Smooth muscle cell (in vitro differentiated cells): ENCODE measurements at regions not wholly inside any gene's neighbourhood (a gene's known extent, or its start where the extent isn't known, plus 50 kb on each side); places are given as distances from the start of the nearest gene placed in this dataset.

Source experiments
- DNase-seq: peaks from one replicate; lab custom pipeline; 2025; ENCODE audit not compliant: unreplicated experiment; lab: John Stamatoyannopoulos, UW
- H2AFZ ChIP-seq: fragments of 200-600 bp; sonication (generic); 2 replicates; pipeline ENCODE4 v1.6.0; 2016; ENCODE audit warnings: antibody characterized with exemption, low read depth, mild to moderate bottlenecking
- H3F3A ChIP-seq: fragments of 200-600 bp; sonication (generic); 2 replicates; pipeline ENCODE4 v1.6.0; 2017; ENCODE audit warnings: antibody characterized with exemption, low read depth
- H3K27ac ChIP-seq: fragments of 200-600 bp; sonication (generic); 2 replicates; pipeline ENCODE4 v1.5.1; 2016; ENCODE audit warnings: low read depth, mild to moderate bottlenecking
- H3K27me3 ChIP-seq: fragments of 200-600 bp; sonication (generic); 2 replicates; pipeline ENCODE4 v1.6.1; 2016; ENCODE audit warnings: low read depth, mild to moderate bottlenecking
- H3K36me3 ChIP-seq: fragments of 200-600 bp; sonication (generic); 2 replicates; pipeline ENCODE4 v1.5.1; 2016; ENCODE audit warnings: low read depth
- H3K4me1 ChIP-seq: fragments of 200-600 bp; sonication (generic); 2 replicates; pipeline ENCODE4 v1.5.1; 2016; ENCODE audit warnings: low read depth
- H3K4me2 ChIP-seq: fragments of 200-600 bp; sonication (generic); 2 replicates; pipeline ENCODE4 v1.6.0; 2016; ENCODE audit warnings: mild to moderate bottlenecking
- H3K4me3 ChIP-seq: fragments of 200-600 bp; sonication (generic); 2 replicates; pipeline ENCODE4 v1.5.1; 2016; ENCODE audit warnings: mild to moderate bottlenecking
- H3K79me2 ChIP-seq: fragments of 200-600 bp; sonication (generic); 2 replicates; pipeline ENCODE4 v1.6.0; 2016; ENCODE audit warnings: low read depth, mild to moderate bottlenecking
- H3K9ac ChIP-seq: fragments of 200-600 bp; sonication (generic); 2 replicates; pipeline ENCODE4 v1.6.0; 2016; ENCODE audit warnings: low read depth
- H3K9me3 ChIP-seq: fragments of 200-600 bp; sonication (generic); replicated peaks from 2 replicates; pipeline ENCODE4 v1.5.1; 2016; ENCODE audit warnings: low read depth
- H4K20me1 ChIP-seq: fragments of 200-600 bp; sonication (generic); 2 replicates; pipeline ENCODE4 v1.6.0; 2016; ENCODE audit warnings: low read depth
- WGBS: methylation state at CpG from one replicate; pipeline ENCODE4 v1.1.7; 2016; ENCODE audit warnings: low lambda C conversion rate; 5-methylcytosine and 5-hydroxymethylcytosine counted together
- TF ChIP-seq, protein P1 (sequence below): fragments of 200-600 bp; sonication (generic); IDR thresholded peaks from 2 replicates; pipeline ENCODE4 v1.5.1; 2017; ENCODE audit warnings: borderline replicate concordance, mild to moderate bottlenecking, antibody characterized with exemption; ENCODE audit not compliant: insufficient read depth, poor library complexity, severe bottlenecking

DNA sequence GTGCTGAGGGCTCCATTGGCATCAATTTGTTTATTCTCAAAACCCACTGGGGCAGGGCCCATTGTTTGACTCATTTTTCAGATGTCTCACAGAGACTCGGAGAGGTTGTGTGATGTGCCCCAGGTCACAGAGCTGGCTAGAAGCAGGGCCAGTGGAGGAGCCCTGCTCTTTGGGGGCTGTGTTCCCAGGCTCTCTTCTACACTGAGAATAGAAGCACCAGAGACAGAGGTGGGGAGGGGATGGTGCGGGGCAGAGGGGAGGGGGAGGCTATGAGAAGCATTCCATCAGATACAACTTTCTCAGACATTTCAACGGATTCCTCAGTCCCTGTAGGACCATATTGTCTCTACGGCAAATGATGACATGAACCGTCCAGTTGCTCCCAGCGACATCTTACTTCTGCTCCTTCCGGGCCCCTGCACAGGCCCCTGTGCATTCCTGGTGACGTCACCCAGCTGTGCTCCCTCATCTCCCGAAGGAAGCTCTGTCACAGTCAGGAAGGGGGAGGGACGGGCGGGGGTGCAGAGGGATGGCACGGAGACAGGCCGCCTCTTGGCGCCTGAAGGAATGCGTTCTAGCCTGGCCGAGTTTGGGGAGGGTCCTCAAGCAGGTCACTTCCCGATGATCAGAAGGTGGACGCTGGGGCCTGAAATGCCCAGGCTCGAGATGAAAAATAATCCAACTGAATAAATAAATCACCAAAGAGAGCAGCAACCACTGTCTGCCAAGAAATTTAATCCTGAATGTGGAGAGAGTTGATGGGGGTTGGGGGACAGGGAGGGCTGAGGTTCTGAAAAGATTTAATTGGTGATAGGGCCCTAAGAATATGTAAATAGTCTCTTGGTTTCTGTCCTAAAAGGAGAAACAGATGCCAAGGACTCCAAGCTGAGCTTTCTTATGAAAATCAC, 114.1 kb downstream of the NOG start:
- Histone ChIP-seq H3K79me2 (no peaks in the 10 kb centered on the region), H3K9me3 (no peaks in the 10 kb centered on the region), H3K4me2 (peak overlapping the region; percentile 82), H3K36me3 (no peaks in the 10 kb centered on the region), H4K20me1 (no peaks in the 10 kb centered on the region), H3K27ac (peak overlapping the region; percentile 34), H3K4me1 (peaks cover 17% of the 10 kb centered on the region), H3F3A (no peaks in the 10 kb centered on the region), H2AFZ (peak overlapping the region; percentile 21), H3K4me3 (no peak overlapping the region), H3K27me3 (no peaks in the 10 kb centered on the region), H3K9ac (no peak overlapping the region)
- peak; percentile 4 for DNase-seq
- 6% methylated on average over 19 of the region's 19 CpGs for WGBS
- TF ChIP-seq, protein P1, sequence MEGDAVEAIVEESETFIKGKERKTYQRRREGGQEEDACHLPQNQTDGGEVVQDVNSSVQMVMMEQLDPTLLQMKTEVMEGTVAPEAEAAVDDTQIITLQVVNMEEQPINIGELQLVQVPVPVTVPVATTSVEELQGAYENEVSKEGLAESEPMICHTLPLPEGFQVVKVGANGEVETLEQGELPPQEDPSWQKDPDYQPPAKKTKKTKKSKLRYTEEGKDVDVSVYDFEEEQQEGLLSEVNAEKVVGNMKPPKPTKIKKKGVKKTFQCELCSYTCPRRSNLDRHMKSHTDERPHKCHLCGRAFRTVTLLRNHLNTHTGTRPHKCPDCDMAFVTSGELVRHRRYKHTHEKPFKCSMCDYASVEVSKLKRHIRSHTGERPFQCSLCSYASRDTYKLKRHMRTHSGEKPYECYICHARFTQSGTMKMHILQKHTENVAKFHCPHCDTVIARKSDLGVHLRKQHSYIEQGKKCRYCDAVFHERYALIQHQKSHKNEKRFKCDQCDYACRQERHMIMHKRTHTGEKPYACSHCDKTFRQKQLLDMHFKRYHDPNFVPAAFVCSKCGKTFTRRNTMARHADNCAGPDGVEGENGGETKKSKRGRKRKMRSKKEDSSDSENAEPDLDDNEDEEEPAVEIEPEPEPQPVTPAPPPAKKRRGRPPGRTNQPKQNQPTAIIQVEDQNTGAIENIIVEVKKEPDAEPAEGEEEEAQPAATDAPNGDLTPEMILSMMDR, result no peak

DNA sequence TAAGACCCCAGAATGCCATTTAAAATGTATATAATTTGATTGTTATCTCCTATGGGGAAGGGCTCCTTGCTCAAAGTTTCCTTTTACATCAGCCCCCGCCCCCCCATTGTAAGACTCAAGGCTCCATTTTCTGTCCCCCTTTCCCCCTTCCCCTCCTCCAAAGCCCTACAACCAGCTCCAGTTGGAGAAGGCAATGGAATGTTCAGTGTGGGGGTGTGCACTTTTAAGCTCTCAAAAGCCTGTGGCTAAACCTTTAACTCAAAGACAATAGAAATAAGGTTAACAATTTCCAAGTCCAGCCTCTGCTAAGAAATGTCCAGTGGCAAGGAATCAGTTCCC, 114.7 kb downstream of the NOG start:
- H3F3A ChIP-seq, result no peaks in the 10 kb centered on the region
- H3K4me1 ChIP-seq, result peaks cover 17% of the 10 kb centered on the region
- 47% methylated on average over 1 of the region's 1 CpG for WGBS
- H3K9ac ChIP-seq, result no peak overlapping the region
- no peak for DNase-seq
- no peaks in the 10 kb centered on the region for H3K79me2 ChIP-seq
- TF ChIP-seq, protein P1, result no peak
- no peaks in the 10 kb centered on the region for H3K9me3 ChIP-seq
- H2AFZ ChIP-seq, result no peak overlapping the region
- no peak overlapping the region for H3K4me3 ChIP-seq
- no peaks in the 10 kb centered on the region for H3K36me3 ChIP-seq
- no peaks in the 10 kb centered on the region for H3K27me3 ChIP-seq
- H4K20me1 ChIP-seq, result no peaks in the 10 kb centered on the region
- peak overlapping the region; percentile 34 for H3K27ac ChIP-seq
- peak overlapping the region; percentile 82 for H3K4me2 ChIP-seq

DNA sequence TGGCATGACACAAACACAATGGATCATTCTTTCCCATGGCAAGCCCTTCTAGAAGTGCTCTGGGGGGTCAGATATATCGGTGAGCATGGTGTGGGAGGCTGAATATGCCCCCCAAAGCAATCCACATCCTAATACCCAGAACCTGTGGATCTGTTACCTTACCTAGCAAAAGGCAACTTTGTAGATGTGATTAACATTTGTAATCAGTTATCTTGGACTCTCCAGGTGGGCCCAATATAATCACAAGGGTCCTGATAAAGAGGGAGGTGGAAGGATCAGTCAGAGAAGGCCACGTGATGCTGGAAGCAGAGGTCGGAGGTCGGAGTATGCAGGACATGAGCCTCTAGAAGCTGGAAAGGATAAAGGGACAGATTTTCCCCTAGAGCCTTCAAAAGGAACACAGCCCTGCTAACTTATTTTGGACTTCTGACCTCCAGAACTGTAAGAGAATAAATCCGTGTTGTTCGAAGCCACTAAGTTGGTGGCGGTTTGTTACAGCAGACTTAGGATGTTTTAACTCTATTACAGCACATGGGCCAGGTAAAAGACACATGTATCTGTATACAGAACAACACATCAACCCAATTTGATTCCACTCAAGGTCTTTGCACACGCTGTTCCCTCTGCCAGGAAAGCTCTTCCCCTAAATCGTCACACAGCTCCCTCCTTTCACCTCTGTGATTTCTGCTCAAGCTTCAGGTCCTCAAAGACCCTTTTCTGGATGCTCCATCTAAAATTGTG, 115.3 kb downstream of the NOG start:
- Histone ChIP-seq H4K20me1 (no peaks in the 10 kb centered on the region), H3K9ac (no peak overlapping the region), H3F3A (no peaks in the 10 kb centered on the region), H3K36me3 (no peaks in the 10 kb centered on the region), H2AFZ (no peak overlapping the region), H3K9me3 (no peaks in the 10 kb centered on the region), H3K4me2 (peak overlapping the region; percentile 82), H3K4me3 (no peak overlapping the region), H3K79me2 (no peaks in the 10 kb centered on the region), H3K27ac (peak overlapping the region; percentile 34), H3K4me1 (peaks cover 17% of the 10 kb centered on the region), H3K27me3 (no peaks in the 10 kb centered on the region)
- no peak for DNase-seq
- TF ChIP-seq, protein P1, result no peak
- WGBS, result 92% methylated on average over 9 of the region's 9 CpGs
